PC-9 (cell line): ENCODE measurements at regions not wholly inside any gene's neighbourhood (a gene's known extent, or its start where the extent isn't known, plus 50 kb on each side); places are given as distances from the start of the nearest gene placed in this dataset.

Experiments
- BruUV-seq: library from RNA; stranded (reverse); fragments of 400-500 nt; replicated peaks from 2 replicates; lab custom pipeline; 2021; lab: Mats Ljungman, UMichigan
- CTCF ChIA-PET: fragments of 300-600 bp; sonication (Branson Sonifier 250); formaldehyde crosslinking; loops from one replicate; lab custom pipeline; 2022; ENCODE audit warnings: antibody characterized with exemption; lab: Charles Lee
- POLR2A ChIA-PET: fragments of 300-600 bp; sonication (Branson Sonifier 250); formaldehyde crosslinking; loops from one replicate; lab custom pipeline; 2022; ENCODE audit warnings: antibody characterized with exemption; ENCODE audit not compliant: unreplicated experiment; lab: Charles Lee
- DNase-seq, 2 experiments: peaks; one replicate each; pipeline versions ENCODE4 v3.0.0 to v3.0.0-alpha.2; 2015 to 2022; ENCODE audit warnings: mixed read lengths in 1 of 2
- H2AFZ ChIP-seq: fragments of 200-600 bp; sonication (generic); 2 replicates; pipeline ENCODE4 v1.8.1; 2017; ENCODE audit warnings: antibody characterized with exemption
- H3F3A ChIP-seq: fragments of 200-600 bp; sonication (generic); 2 replicates; pipeline ENCODE4 v1.8.1; 2017; ENCODE audit warnings: antibody characterized with exemption, mild to moderate bottlenecking, low read depth; ENCODE audit not compliant: insufficient read depth
- H3K27ac ChIP-seq: fragments of 200-600 bp; sonication (generic); 2 replicates; pipeline ENCODE4 v1.6.1; 2016; ENCODE audit warnings: mixed run types
- H3K27me3 ChIP-seq: fragments of 200-600 bp; sonication (generic); 2 replicates; pipeline ENCODE4 v1.6.1; 2016; ENCODE audit warnings: low read depth, mixed run types; ENCODE audit not compliant: insufficient read depth
- H3K36me3 ChIP-seq: fragments of 200-600 bp; sonication (generic); 2 replicates; pipeline ENCODE4 v1.6.1; 2016; ENCODE audit warnings: low read depth, mixed run types
- H3K4me1 ChIP-seq: fragments of 200-600 bp; sonication (generic); replicated peaks from 2 replicates; pipeline ENCODE4 v1.6.1; 2016; ENCODE audit warnings: mixed run types; ENCODE audit not compliant: insufficient read depth
- H3K4me2 ChIP-seq: fragments of 200-600 bp; sonication (generic); 2 replicates; pipeline ENCODE4 v1.6.1; 2017; ENCODE audit warnings: mixed run types
- H3K4me3 ChIP-seq: fragments of 200-600 bp; sonication (generic); 2 replicates; pipeline ENCODE4 v1.6.1; 2016; ENCODE audit warnings: mixed run types
- H3K79me2 ChIP-seq: fragments of 200-600 bp; sonication (generic); 2 replicates; pipeline ENCODE4 v1.6.1; 2017; ENCODE audit warnings: low read depth, mixed run types
- H3K9me2 ChIP-seq: fragments of 200-600 bp; sonication (generic); 2 replicates; pipeline ENCODE4 v1.8.1; 2017; ENCODE audit warnings: mild to moderate bottlenecking; ENCODE audit not compliant: insufficient read depth
- H3K9me3 ChIP-seq: fragments of 200-600 bp; sonication (generic); 2 replicates; pipeline ENCODE4 v1.8.1; 2016; ENCODE audit warnings: low read depth; ENCODE audit not compliant: insufficient read depth
- H4K20me1 ChIP-seq: fragments of 200-600 bp; sonication (generic); 2 replicates; pipeline ENCODE4 v1.8.1; 2017; ENCODE audit not compliant: insufficient read depth
- EZH2 ChIP-seq: fragments of 200-600 bp; sonication (generic); IDR thresholded peaks from 2 replicates; pipeline ENCODE4 v1.8.0; 2017; ENCODE audit warnings: antibody characterized with exemption, low read depth
- intact Hi-C: fragments of 100-400 bp; cut with micrococcal nuclease; formaldehyde crosslinking; loops from one replicate; pipeline ENCODE4 v1.10.0; 2022; ENCODE audit not compliant: unreplicated experiment
- TF ChIP-seq, protein P1 (sequence below): fragments of 200-600 bp; sonication (generic); conservative IDR thresholded peaks from 2 replicates; pipeline ENCODE4 v1.6.1; 2017; ENCODE audit warnings: mixed run types, antibody characterized with exemption, mild to moderate bottlenecking, moderate library complexity

DNA sequence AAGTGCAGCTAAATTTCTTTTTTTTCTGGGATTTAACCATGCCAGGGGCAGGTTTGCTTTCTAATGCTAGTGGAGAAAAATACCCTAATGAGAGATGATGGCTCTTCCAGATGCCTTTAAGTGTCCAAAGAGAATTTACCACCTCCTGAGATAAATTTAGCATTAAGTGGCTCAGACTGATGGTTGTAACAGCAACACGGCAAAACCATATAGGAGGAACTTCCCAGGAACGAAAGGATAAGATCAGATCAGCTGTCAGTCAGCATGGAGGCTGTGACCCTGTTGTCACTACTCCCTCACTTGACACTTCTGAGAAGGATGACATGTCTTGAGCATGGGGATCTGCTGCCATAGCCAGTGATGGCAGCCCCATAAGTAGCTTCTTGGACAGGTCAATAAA lies 860.0 kb downstream of the QKI start:
- H3K9me2 ChIP-seq: no peaks in the 10 kb centered on the region; the same call in 1 of the 2 replicates
- no peak overlapping the region for H3K4me2 ChIP-seq
- no peak overlapping the region for H3K27ac ChIP-seq
- H3F3A ChIP-seq: no peaks in the 10 kb centered on the region
- TF ChIP-seq, protein P1, sequence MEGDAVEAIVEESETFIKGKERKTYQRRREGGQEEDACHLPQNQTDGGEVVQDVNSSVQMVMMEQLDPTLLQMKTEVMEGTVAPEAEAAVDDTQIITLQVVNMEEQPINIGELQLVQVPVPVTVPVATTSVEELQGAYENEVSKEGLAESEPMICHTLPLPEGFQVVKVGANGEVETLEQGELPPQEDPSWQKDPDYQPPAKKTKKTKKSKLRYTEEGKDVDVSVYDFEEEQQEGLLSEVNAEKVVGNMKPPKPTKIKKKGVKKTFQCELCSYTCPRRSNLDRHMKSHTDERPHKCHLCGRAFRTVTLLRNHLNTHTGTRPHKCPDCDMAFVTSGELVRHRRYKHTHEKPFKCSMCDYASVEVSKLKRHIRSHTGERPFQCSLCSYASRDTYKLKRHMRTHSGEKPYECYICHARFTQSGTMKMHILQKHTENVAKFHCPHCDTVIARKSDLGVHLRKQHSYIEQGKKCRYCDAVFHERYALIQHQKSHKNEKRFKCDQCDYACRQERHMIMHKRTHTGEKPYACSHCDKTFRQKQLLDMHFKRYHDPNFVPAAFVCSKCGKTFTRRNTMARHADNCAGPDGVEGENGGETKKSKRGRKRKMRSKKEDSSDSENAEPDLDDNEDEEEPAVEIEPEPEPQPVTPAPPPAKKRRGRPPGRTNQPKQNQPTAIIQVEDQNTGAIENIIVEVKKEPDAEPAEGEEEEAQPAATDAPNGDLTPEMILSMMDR: no peak
- no peak for TF ChIP-seq EZH2
- H3K36me3 ChIP-seq: no peaks in the 10 kb centered on the region
- CTCF ChIA-PET: no interaction called here
- no peak for DNase-seq
- no peak overlapping the region for H3K4me3 ChIP-seq
- intact Hi-C loops: no loop called here
- POLR2A ChIA-PET: no interaction called here
- H2AFZ ChIP-seq: no peak overlapping the region
- no peaks in the 10 kb centered on the region for H3K79me2 ChIP-seq
- no peaks in the 10 kb centered on the region for H3K4me1 ChIP-seq
- no peaks in the 10 kb centered on the region for H3K9me3 ChIP-seq
- BruUV-seq: no TSS peak
- H3K27me3 ChIP-seq: no peaks in the 10 kb centered on the region
- H4K20me1 ChIP-seq: no peaks in the 10 kb centered on the region

DNA sequence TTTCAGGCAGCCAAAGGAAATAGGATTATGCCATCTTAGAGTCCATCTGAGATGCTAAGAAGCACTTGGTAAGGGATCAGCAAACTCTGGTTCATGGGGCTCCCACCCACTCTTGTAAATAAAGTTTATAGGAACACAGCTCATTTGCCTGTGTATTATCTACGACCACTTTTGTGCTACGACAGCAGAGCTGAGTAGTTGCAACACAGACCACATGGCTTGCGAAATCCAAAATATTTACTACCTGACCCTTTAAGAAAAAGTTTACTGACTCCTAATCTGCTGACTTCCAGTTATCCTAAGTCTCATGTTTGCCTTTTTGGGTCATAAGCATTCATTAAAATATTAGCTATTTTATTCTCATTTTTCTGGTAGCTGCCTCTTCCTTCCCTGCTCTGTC lies 859.0 kb downstream of the QKI start:
- no peak for DNase-seq
- TF ChIP-seq, protein P1: no peak
- no peak for TF ChIP-seq EZH2
- no peaks in the 10 kb centered on the region for H4K20me1 ChIP-seq
- H3K27me3 ChIP-seq: no peaks in the 10 kb centered on the region
- H3K36me3 ChIP-seq: no peaks in the 10 kb centered on the region
- no peak overlapping the region for H2AFZ ChIP-seq
- intact Hi-C loops: no loop called here
- H3F3A ChIP-seq: no peaks in the 10 kb centered on the region
- H3K4me3 ChIP-seq: no peak overlapping the region
- H3K27ac ChIP-seq: no peak overlapping the region
- no peak overlapping the region for H3K4me2 ChIP-seq
- no peaks in the 10 kb centered on the region for H3K79me2 ChIP-seq
- H3K9me3 ChIP-seq: no peaks in the 10 kb centered on the region
- no peaks in the 10 kb centered on the region for H3K4me1 ChIP-seq
- CTCF ChIA-PET: no interaction called here
- POLR2A ChIA-PET: no interaction called here
- BruUV-seq: no TSS peak
- H3K9me2 ChIP-seq: no peaks in the 10 kb centered on the region; the same call in 1 of the 2 replicates

DNA sequence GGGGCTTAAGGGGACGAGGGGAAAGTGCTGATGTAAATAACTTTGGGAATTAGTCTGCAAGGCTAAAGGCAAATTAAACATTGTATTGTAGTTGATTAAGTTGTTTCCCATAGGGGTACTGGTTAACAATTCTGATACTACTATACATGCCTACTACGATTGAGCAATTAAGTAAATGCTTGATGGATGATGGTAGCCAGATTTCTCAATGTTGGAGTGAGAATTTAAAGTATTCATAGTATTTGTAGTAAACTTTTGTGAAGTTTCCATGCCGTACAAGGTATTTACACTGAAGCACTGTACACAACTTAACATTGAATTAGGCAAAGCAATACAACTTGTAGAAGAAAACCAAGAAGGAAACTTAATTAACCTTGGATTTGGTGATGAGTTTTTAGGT lies 852.3 kb downstream of the QKI start:
- no peaks in the 10 kb centered on the region for H3F3A ChIP-seq
- no peaks in the 10 kb centered on the region for H3K79me2 ChIP-seq
- H3K36me3 ChIP-seq: no peaks in the 10 kb centered on the region
- no peak overlapping the region for H3K4me3 ChIP-seq
- no TSS peak for BruUV-seq
- DNase-seq: no peak
- H3K4me1 ChIP-seq: no peaks in the 10 kb centered on the region
- ChIA-PET POLR2A (no interaction called here), CTCF (no interaction called here)
- H4K20me1 ChIP-seq: no peaks in the 10 kb centered on the region
- H3K4me2 ChIP-seq: no peak overlapping the region
- H3K27ac ChIP-seq: no peak overlapping the region
- H3K9me2 ChIP-seq: no peaks in the 10 kb centered on the region
- intact Hi-C loops: no loop called here
- no peaks in the 10 kb centered on the region for H3K27me3 ChIP-seq
- no peaks in the 10 kb centered on the region for H3K9me3 ChIP-seq
- TF ChIP-seq, protein P1: no peak
- TF ChIP-seq EZH2: no peak
- H2AFZ ChIP-seq: no peak overlapping the region
